AG04450 (cell line): ENCODE measurements at regions not wholly inside any gene's neighbourhood (a gene's known extent, or its start where the extent isn't known, plus 50 kb on each side); places are given as distances from the start of the nearest gene placed in this dataset.

Experiments
- CTCF ChIA-PET: fragments of 300-600, 350-600 bp; formaldehyde crosslinking; extraction: SDS; loops from one replicate; lab custom pipeline; 2022; ENCODE audit warnings: antibody characterized with exemption, inconsistent platforms; lab: Charles Lee
- POLR2A ChIA-PET: fragments of 350-600 bp; formaldehyde crosslinking; extraction: SDS; loops from one replicate; lab custom pipeline; 2021; ENCODE audit warnings: antibody characterized with exemption, inconsistent platforms; lab: Yijun Ruan, JAX
- DNase-seq: peaks from one replicate; pipeline ENCODE4 v3.0.0-alpha.2; 2011; ENCODE audit warnings: low read depth, low spot score
- H3K27ac ChIP-seq: one replicate; pipeline ENCODE4 v1.5.1; 2012; ENCODE audit warnings: low read depth, low read length, control low read depth
- H3K27me3 ChIP-seq: one replicate; pipeline ENCODE4 v1.6.0; 2012; ENCODE audit warnings: low read length; ENCODE audit not compliant: control insufficient read depth, insufficient read depth
- H3K4me3 ChIP-seq: 2 replicates; pipeline ENCODE4 v1.5.1; 2011; ENCODE audit warnings: mild to moderate bottlenecking, low read depth, low read length, control low read depth
- H3K9me3 ChIP-seq: 2 replicates; pipeline ENCODE4 v1.5.1; 2012; ENCODE audit warnings: low read length; ENCODE audit not compliant: control insufficient read depth, insufficient read depth
- CTCF ChIP-seq: IDR thresholded peaks from 2 replicates; pipeline ENCODE4 v1.5.1; 2011; ENCODE audit warnings: low read depth, low read length, control low read depth, inconsistent platforms

DNA sequence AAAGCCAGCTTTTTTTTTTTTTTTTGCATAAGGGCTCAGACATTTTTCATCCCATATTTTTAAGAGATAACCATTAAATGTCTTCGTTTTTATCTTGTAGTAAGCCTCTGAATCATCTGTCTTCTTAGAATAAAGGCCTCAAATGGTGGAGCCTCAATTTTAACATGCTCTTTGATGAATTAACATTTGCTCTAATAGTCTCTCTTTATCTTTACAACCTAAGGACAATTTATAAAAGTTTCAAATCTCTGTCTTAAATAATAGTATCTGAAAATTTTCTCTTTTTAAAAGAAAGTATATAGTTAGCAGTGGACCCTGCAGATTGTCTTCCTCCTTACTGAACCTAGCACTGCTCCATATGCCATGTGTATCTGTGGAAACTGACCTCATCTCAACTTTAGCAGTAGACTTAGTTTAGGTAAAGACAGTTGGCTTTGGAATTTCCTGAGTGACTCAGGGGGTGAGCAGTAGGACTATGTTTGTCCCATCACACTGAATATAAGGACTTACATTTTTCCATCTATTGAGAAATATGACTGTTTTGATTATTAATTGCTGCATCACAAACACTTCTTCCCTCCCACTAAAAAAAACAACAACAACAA lies 1658.0 kb downstream of the STIM2 start:
- Histone ChIP-seq H3K4me3 (no peak overlapping the region), H3K27me3 (no peaks in the 10 kb centered on the region), H3K9me3 (no peaks in the 10 kb centered on the region; the same call in 1 of the 2 replicates), H3K27ac (no peak overlapping the region)
- no peak for DNase-seq
- CTCF ChIA-PET, result interaction anchor here (0.6 to 1.0 kb wide), 3 partner anchors 18 to 224 kb away, joined by 3 to 4 read pairs (median 3); no protein-coding TSS in a partner anchor
- TF ChIP-seq CTCF, result no peak
- POLR2A ChIA-PET, result no interaction called here

GRCh38 chr4:28523681-28524190 lies 1663.1 kb downstream of the STIM2 start:
- H3K27me3 ChIP-seq, result no peaks in the 10 kb centered on the region
- H3K27ac ChIP-seq, result no peak overlapping the region
- no peaks in the 10 kb centered on the region for H3K9me3 ChIP-seq
- no peak for TF ChIP-seq CTCF
- POLR2A ChIA-PET, result no interaction called here
- DNase-seq, result no peak
- H3K4me3 ChIP-seq, result no peak overlapping the region
- CTCF ChIA-PET, result no interaction called here

DNA sequence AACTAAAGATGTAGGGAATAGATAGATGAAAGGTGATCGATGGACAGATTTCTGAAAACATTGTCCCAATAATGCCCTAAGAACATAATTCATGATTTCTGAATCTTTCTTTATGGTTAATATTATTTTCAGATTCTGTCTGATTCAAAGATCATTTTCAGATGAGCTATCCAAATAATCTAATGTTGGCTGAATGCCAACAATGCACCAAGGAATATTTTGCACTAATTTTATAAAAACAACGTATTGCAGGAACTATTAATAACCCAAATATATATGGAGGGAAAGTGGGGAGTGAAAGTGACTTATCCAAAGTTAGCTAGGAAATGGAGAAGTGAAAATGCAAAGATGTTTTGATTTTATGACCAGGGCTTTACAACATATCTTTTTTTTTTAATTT lies 1675.5 kb downstream of the STIM2 start:
- DNase-seq, result no peak
- Histone ChIP-seq H3K9me3 (peaks cover 3% of the 10 kb centered on the region; the same call in 1 of the 2 replicates), H3K4me3 (no peak overlapping the region), H3K27me3 (no peaks in the 10 kb centered on the region), H3K27ac (no peak overlapping the region)
- no peak for TF ChIP-seq CTCF
- ChIA-PET CTCF (no interaction called here), POLR2A (no interaction called here)

- no peak for TF ChIP-seq CTCF
- POLR2A ChIA-PET, result no interaction called here
- CTCF ChIA-PET, result no interaction called here
Measured at GRCh38 chr4:28545986-28546385, 1685.3 kb downstream of the STIM2 start.

DNA sequence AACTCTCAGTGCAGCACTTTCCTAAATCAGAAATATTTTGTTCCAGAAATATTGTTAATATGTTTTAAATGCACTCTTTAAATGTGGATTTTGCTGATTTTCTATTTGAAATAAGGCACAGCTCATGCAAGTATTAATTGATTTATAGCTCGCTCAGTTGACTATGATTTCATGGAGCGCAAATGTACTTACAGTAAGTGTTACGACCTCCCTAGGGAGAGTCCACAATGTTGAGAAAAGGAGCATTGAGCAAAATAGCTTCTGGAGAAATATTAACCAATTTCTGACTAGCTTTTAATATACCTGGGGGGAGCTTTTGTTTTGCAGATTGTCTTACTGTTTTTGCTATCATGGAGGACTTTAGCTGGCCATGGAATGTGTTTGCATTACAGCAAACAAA lies 1687.5 kb downstream of the STIM2 start:
- H3K27ac ChIP-seq, result no peak overlapping the region
- TF ChIP-seq CTCF, result no peak
- no peaks in the 10 kb centered on the region for H3K27me3 ChIP-seq
- no peak overlapping the region for H3K4me3 ChIP-seq
- ChIA-PET CTCF (no interaction called here), POLR2A (no interaction called here)
- H3K9me3 ChIP-seq, result no peaks in the 10 kb centered on the region
- no peak for DNase-seq

More at GRCh38 chr4:28545986-28546385, 1685.3 kb downstream of the STIM2 start:
- no peak overlapping the region for H3K27ac ChIP-seq
- H3K4me3 ChIP-seq, result no peak overlapping the region
- no peak for DNase-seq
- no peaks in the 10 kb centered on the region for H3K9me3 ChIP-seq
- H3K27me3 ChIP-seq, result no peaks in the 10 kb centered on the region
